Tibial artery (tissue), 4 donors: ENCODE measurements at regions not wholly inside any gene's neighbourhood (a gene's known extent, or its start where the extent isn't known, plus 50 kb on each side); places are given as distances from the start of the nearest gene placed in this dataset.

Source experiments
- DNase-seq, 2 donors: peaks; one replicate each; pipeline ENCODE4 v3.0.0-alpha.2; 2019
- H3K27ac ChIP-seq, 2 donors: fragments of 200-600 bp; sonication (generic) in 1 of 2; 1 replicate in 1 of 2; 2 replicates in 1 of 2; pipeline ENCODE4 v1.5.1; 2018 to 2019; ENCODE audit warnings: mild to moderate bottlenecking in 1 of 2
- H3K27me3 ChIP-seq, 2 donors: fragments of 200-600 bp; sonication (generic) in 1 of 2; one replicate each; pipeline versions ENCODE4 v1.5.1 to v1.6.0; 2016 to 2019
- H3K36me3 ChIP-seq, 3 donors: fragments of 200-600 bp; sonication (generic) in 2 of 3; one replicate each; pipeline ENCODE4 v1.5.1; 2016 to 2019; ENCODE audit warnings: mild to moderate bottlenecking in 2 of 3
- H3K4me1 ChIP-seq, 4 donors: fragments of 200-600 bp; sonication (generic) in 2 of 4; 1 replicate in 3 of 4; 2 replicates in 1 of 4; pipeline ENCODE4 v1.5.1; 2016 to 2019
- H3K4me3 ChIP-seq, 2 donors: fragments of 200-600 bp; sonication (generic) in 1 of 2; 1 replicate in 1 of 2; 2 replicates in 1 of 2; pipeline ENCODE4 v1.5.1; 2018 to 2019; ENCODE audit warnings: mild to moderate bottlenecking in 2 of 2
- H3K9me3 ChIP-seq, 3 donors: fragments of 200-600 bp; sonication (generic) in 1 of 3; one replicate each; pipeline ENCODE4 v1.5.1; 2016 to 2019
- intact Hi-C: fragments of 100-400 bp; cut with DNase I; formaldehyde crosslinking; loops from one replicate; pipeline ENCODE4 v1.15.0; 2023; ENCODE audit warnings: low total_unique reads
- TF ChIP-seq, protein P1 (sequence below), 2 experiments: fragments of 200-600 bp in 1 of 2; fragments of 450-650 bp in 1 of 2; IDR thresholded peaks; one replicate each; pipeline ENCODE4 v1.5.1; 2017 to 2019; ENCODE audit warnings: antibody characterized with exemption in 2 of 2, mild to moderate bottlenecking in 1 of 2, moderate library complexity in 1 of 2

DNA sequence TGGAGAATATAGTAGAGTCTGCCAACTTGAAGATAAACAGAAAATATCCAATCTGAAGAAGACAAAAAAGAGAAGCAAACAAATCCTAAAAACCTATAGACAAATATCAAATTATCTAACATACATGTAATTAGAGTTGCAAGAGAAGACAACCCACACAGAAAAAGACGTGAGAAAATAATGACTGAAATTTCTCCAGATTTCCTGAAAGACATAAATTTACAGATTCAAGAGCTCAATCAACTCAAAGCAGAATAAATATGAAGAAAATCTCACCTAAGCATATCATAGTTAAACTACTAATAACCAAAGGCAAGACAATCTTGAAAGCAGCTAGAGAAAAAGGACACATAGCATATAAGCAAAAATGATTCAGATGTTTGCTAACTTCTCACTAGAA, 261.2 kb upstream of the NFIA start:
- no peaks in the 10 kb centered on the region for H3K9me3 ChIP-seq
- no peak overlapping the region for H3K27ac ChIP-seq
- no peak for DNase-seq
- H3K36me3 ChIP-seq: no peaks in the 10 kb centered on the region
- intact Hi-C loops: no loop called here
- H3K27me3 ChIP-seq: no peaks in the 10 kb centered on the region
- no peaks in the 10 kb centered on the region for H3K4me1 ChIP-seq
- TF ChIP-seq, protein P1, sequence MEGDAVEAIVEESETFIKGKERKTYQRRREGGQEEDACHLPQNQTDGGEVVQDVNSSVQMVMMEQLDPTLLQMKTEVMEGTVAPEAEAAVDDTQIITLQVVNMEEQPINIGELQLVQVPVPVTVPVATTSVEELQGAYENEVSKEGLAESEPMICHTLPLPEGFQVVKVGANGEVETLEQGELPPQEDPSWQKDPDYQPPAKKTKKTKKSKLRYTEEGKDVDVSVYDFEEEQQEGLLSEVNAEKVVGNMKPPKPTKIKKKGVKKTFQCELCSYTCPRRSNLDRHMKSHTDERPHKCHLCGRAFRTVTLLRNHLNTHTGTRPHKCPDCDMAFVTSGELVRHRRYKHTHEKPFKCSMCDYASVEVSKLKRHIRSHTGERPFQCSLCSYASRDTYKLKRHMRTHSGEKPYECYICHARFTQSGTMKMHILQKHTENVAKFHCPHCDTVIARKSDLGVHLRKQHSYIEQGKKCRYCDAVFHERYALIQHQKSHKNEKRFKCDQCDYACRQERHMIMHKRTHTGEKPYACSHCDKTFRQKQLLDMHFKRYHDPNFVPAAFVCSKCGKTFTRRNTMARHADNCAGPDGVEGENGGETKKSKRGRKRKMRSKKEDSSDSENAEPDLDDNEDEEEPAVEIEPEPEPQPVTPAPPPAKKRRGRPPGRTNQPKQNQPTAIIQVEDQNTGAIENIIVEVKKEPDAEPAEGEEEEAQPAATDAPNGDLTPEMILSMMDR (IDR thresholded peaks at IDR 0.05): no peak
- no peak overlapping the region for H3K4me3 ChIP-seq

DNA sequence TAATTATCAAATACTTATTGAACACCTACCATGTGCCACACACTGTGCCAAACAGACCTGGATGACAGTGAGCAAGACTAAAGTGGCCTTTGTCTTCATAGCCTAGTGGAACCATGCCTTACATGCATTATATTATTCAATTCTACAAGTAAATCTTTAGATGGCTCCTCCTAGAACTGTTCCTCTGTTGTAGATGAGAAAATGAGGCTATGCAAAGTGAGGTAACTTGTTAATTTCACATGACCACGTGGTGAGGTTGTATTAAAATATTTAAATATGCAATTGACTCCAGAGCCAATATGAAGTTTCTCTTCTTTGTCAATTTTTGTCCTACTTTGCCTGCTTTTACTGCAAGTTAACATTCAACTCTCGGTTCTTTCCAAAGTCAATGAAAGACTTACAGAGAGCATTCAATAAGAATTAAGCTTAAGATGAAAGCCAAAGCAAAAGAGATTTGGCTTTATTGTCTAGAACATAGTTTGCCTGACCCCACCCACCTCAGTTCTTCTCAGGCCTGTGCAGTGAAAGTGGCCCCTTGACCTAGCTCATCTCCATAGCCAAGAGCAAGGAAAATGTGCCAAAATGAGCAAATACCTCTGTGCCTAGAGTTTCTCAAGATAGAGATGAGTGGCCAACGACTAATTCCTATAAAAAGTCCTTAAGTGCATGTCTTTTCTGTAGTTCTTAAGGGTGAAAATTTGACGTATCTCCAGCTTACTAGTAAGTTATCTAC, 263.2 kb upstream of the NFIA start:
- TF ChIP-seq, protein P1 (IDR thresholded peaks at IDR 0.05): no peak
- Histone ChIP-seq H3K9me3 (no peaks in the 10 kb centered on the region), H3K36me3 (no peaks in the 10 kb centered on the region), H3K4me3 (no peak overlapping the region), H3K27ac (no peak overlapping the region), H3K27me3 (no peaks in the 10 kb centered on the region), H3K4me1 (no peaks in the 10 kb centered on the region)
- DNase-seq: no peak
- intact Hi-C loops: no loop called here

DNA sequence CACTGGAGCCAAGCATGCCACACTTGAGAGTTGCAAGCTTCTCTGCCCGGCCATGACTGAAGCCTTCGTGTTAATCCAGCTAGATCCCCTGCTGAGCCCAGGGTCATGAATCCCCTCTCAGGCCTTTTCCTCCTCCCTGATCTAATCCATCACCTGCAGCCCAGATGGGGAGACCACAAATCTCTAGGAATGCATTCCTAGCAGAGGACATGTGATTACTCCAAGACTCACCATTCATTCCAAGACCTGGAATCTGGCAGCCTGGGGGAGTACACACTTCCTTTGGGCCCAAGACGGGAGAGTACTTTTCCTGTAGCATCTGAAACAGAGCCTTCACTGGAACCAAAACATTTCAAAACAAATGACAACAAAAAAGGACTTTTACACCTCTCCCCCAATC, 269.3 kb upstream of the NFIA start:
- Histone ChIP-seq H3K27ac (no peak overlapping the region), H3K36me3 (no peaks in the 10 kb centered on the region), H3K4me1 (no peaks in the 10 kb centered on the region), H3K4me3 (no peak overlapping the region), H3K9me3 (no peaks in the 10 kb centered on the region), H3K27me3 (no peaks in the 10 kb centered on the region)
- no peak for DNase-seq
- TF ChIP-seq, protein P1 (IDR thresholded peaks at IDR 0.05): no peak
- intact Hi-C loops: no loop called here

DNA sequence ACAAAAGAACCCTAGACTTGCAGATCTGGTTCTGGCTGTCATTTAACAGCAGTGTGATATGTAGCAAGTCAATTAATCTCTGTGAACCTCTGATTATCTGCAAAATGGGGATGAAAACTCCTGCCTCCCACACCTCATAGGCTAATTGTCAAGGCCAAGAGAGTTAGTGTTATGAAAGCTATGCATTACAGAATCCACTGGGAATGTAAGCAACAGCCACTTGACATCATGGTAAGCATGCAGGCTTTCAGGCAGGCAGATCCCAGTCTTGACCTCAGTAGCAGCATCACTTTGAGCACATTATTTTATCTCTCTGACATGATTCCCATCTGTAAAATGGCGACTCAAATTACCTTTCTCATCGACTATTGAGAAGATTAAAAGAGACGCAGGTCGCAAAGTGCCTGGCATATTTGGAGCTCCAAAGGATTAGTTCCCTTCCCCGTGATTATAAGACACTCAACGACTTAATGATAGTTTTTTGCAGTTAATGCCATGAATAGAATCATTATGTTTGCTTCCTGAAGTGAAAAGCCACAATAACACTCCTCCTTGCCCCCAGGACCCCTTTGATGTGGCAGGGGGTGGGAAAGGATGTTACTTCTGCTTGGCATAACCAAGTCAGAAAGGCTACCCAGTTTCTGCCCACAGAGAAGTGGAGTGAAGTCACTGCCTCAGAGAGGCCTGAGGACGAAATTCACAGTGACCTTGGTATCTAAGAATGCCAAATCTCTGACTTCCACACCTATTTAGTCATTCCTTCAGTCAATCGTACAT, 273.0 kb upstream of the NFIA start:
- DNase-seq: no peak
- TF ChIP-seq, protein P1 (IDR thresholded peaks at IDR 0.05): no peak
- Histone ChIP-seq H3K9me3 (peaks cover 0 to 11% (median 6%) of the 10 kb centered on the region in 3 donors), H3K36me3 (no peaks in the 10 kb centered on the region), H3K27ac (no peak overlapping the region), H3K4me1 (no peaks in the 10 kb centered on the region), H3K27me3 (no peaks in the 10 kb centered on the region), H3K4me3 (no peak overlapping the region)
- intact Hi-C loops: no loop called here

DNA sequence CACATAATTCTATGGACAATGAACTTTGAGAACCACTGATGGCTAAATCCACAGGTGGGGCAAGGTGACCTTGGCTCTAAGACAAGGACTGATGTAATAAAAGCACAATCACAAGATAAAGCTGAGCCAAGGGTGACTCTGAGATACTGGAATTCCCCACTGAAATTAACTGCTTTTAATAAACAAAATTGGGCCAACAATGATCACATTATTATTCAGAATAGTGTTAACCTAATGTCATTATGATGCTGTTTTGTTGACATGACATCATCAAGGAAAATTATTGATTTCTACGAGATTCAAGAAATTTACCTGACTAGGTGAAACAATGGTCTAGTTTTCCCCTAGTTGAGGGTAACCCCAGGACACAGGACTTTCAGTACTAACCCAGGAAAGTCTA, 273.7 kb upstream of the NFIA start:
- H3K27ac ChIP-seq: no peak overlapping the region
- TF ChIP-seq, protein P1 (IDR thresholded peaks at IDR 0.05): no peak

More for the DNA sequence above, 273.7 kb upstream of the NFIA start:
- no peaks in the 10 kb centered on the region for H3K27me3 ChIP-seq
- no peaks in the 10 kb centered on the region for H3K36me3 ChIP-seq
- no peaks in the 10 kb centered on the region for H3K4me1 ChIP-seq
- no peak for DNase-seq
- peaks cover 0 to 13% (median 6%) of the 10 kb centered on the region in 3 donors for H3K9me3 ChIP-seq
- intact Hi-C loops: no loop called here
- no peak overlapping the region for H3K4me3 ChIP-seq
